ENCODE measurements at regions not wholly inside any gene's neighbourhood (a gene's known extent, or its start where the extent isn't known, plus 50 kb on each side); places are given as distances from the start of the nearest gene placed in this dataset.

DNA sequence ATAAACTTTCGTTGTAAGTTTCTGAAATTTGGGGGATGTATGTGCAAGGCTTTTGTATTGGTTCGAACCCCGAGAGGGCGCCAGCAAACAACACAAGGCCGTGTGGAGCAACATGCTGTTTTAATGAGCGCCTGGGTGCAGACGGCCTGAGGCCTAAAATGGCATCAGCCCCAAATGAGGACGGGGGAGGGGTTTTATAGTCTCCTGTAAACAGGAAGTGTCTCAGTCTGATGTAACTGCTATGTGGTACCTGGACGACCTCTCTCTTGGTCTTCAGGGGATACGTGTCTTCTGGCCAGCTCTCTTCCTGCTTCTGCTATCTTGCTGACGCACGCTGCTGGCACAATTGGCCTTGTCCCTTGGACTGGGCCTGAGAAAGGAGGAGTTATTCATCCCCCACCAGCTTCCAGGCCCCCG is 1348.0 kb downstream of the ADGRL3 start:
- TF ChIP-seq CTCF (IDR thresholded peaks at IDR 0.05 in 2 of 3, conservative IDR thresholded peaks at IDR 0.05 in 1 of 3; ENCODE audit: control insufficient read depth in 2 of 3, extremely low read depth in 1 of 3, insufficient read depth in 1 of 3, low read depth in 3 of 3, low read length in 3 of 3) (no peak), MAX (IDR thresholded peaks at IDR 0.05; ENCODE audit: low read depth, low read length) (no peak)

Measured in GM12878 (cell line).